Calu3 (cell line): ENCODE measurements at regions not wholly inside any gene's neighbourhood (a gene's known extent, or its start where the extent isn't known, plus 50 kb on each side); places are given as distances from the start of the nearest gene placed in this dataset.
A peak's percentile ranks its signal among the peaks of the same experiment; 100 is the strongest.

ENCODE experiments used
- BruUV-seq: library from RNA; stranded (reverse); fragments of 400-500 nt; replicated peaks from 2 replicates; lab custom pipeline; 2021; lab: Mats Ljungman, UMichigan
- CTCF ChIA-PET: fragments of 300-600 bp; sonication (Branson Sonifier 250); formaldehyde crosslinking; loops from one replicate; lab custom pipeline; 2022; ENCODE audit warnings: antibody characterized with exemption; lab: Charles Lee
- DNase-seq: peaks from one replicate; pipeline ENCODE4 v3.0.0; 2022
- H3K27ac Mint-ChIP-seq: one replicate; pipeline ENCODE4 v1.8.0; 2022; ENCODE audit warnings: mixed read lengths; ENCODE audit not compliant: unreplicated experiment
- H3K27me3 Mint-ChIP-seq: one replicate; pipeline ENCODE4 v1.8.0; 2022; ENCODE audit warnings: mixed read lengths; ENCODE audit not compliant: unreplicated experiment
- H3K36me3 Mint-ChIP-seq: one replicate; pipeline ENCODE4 v1.8.0; 2022; ENCODE audit warnings: mild to moderate bottlenecking, moderate library complexity, mixed read lengths; ENCODE audit not compliant: insufficient read depth, unreplicated experiment
- H3K4me1 Mint-ChIP-seq: one replicate; pipeline ENCODE4 v1.8.0; 2022; ENCODE audit warnings: mild to moderate bottlenecking, low read depth, mixed read lengths; ENCODE audit not compliant: unreplicated experiment
- H3K4me3 Mint-ChIP-seq: one replicate; pipeline ENCODE4 v1.8.0; 2022; ENCODE audit warnings: mild to moderate bottlenecking, low read depth, moderate library complexity, mixed read lengths; ENCODE audit not compliant: unreplicated experiment
- H3K9me3 Mint-ChIP-seq: one replicate; pipeline ENCODE4 v1.8.0; 2022; ENCODE audit warnings: low read depth, mixed read lengths; ENCODE audit not compliant: unreplicated experiment
- intact Hi-C: fragments of 100-400 bp; cut with micrococcal nuclease; formaldehyde crosslinking; loops from one replicate; pipeline ENCODE4 v1.10.0; 2022; ENCODE audit not compliant: unreplicated experiment
- TF ChIP-seq, protein P1 (sequence below): fragments of 200-600 bp; IDR thresholded peaks from one replicate; pipeline ENCODE4 v1.8.0; 2022; ENCODE audit warnings: antibody characterized with exemption; ENCODE audit not compliant: unreplicated experiment

- intact Hi-C loops: no loop called here
- CTCF ChIA-PET: interaction anchor here (0.6 kb wide), 1 partner anchor 1920 kb away, joined by 3 read pairs; no protein-coding TSS in a partner anchor
- H3K4me3 Mint-ChIP-seq: no peak overlapping the region
- BruUV-seq: no TSS peak
- DNase-seq: no peak
- TF ChIP-seq, protein P1, sequence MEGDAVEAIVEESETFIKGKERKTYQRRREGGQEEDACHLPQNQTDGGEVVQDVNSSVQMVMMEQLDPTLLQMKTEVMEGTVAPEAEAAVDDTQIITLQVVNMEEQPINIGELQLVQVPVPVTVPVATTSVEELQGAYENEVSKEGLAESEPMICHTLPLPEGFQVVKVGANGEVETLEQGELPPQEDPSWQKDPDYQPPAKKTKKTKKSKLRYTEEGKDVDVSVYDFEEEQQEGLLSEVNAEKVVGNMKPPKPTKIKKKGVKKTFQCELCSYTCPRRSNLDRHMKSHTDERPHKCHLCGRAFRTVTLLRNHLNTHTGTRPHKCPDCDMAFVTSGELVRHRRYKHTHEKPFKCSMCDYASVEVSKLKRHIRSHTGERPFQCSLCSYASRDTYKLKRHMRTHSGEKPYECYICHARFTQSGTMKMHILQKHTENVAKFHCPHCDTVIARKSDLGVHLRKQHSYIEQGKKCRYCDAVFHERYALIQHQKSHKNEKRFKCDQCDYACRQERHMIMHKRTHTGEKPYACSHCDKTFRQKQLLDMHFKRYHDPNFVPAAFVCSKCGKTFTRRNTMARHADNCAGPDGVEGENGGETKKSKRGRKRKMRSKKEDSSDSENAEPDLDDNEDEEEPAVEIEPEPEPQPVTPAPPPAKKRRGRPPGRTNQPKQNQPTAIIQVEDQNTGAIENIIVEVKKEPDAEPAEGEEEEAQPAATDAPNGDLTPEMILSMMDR: no peak
- no peaks in the 10 kb centered on the region for H3K36me3 Mint-ChIP-seq
- H3K4me1 Mint-ChIP-seq: peaks cover 22% of the 10 kb centered on the region
- H3K9me3 Mint-ChIP-seq: no peaks in the 10 kb centered on the region
- H3K27me3 Mint-ChIP-seq: no peaks in the 10 kb centered on the region
- no peak overlapping the region for H3K27ac Mint-ChIP-seq
Measured at GRCh38 chr6:139544701-139545057, 170.2 kb upstream of the CITED2 start.

DNA sequence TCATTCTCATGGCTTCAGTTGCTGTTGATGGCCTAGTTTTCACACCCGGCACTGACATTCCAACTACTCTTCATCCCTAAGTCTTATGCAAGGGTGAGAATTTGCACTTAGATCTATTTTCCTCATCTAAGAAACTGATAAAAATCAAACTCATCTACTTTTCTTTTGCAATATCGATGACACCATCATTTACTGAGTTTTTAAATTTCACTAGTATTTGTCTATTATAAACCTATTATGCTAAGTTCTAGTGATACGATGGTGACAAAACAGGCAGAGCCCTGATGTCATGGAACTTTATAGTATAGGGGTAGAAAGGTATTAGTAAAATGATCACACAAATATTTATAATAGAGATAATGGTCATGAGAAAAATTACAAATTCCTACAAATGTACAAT lies 167.9 kb upstream of the CITED2 start:
- BruUV-seq: no TSS peak
- Mint-ChIP-seq H3K27ac (no peak overlapping the region), H3K4me3 (no peak overlapping the region), H3K9me3 (no peaks in the 10 kb centered on the region), H3K36me3 (no peaks in the 10 kb centered on the region), H3K27me3 (no peaks in the 10 kb centered on the region), H3K4me1 (peaks cover 27% of the 10 kb centered on the region)
- intact Hi-C loops: no loop called here
- TF ChIP-seq, protein P1: no peak
- CTCF ChIA-PET: no interaction called here
- no peak for DNase-seq

DNA sequence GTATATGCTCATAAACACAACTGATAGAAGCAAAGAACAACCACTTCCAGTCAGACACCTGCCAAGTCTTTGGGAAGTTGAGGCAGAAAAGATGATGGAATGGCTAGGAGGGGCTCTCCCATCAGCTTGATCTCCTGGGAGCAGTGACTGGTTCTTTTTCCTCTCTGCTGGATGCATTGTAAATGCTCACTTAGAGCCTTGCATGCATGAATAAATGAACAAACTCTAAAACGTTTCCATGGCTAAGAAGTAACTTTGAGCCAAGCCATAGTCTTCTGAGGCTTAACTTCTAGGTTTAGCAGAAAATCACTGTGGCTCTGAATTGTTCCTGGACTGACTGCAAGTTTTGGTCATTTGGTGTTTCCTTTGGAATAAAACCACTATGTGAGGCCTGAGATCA lies 166.4 kb upstream of the CITED2 start:
- Mint-ChIP-seq H3K4me3 (no peak overlapping the region), H3K27me3 (no peaks in the 10 kb centered on the region), H3K27ac (no peak overlapping the region), H3K4me1 (peaks cover 26% of the 10 kb centered on the region), H3K9me3 (no peaks in the 10 kb centered on the region), H3K36me3 (no peaks in the 10 kb centered on the region)
- BruUV-seq: no TSS peak
- intact Hi-C loops: no loop called here
- no peak for DNase-seq
- CTCF ChIA-PET: no interaction called here
- TF ChIP-seq, protein P1: no peak

DNA sequence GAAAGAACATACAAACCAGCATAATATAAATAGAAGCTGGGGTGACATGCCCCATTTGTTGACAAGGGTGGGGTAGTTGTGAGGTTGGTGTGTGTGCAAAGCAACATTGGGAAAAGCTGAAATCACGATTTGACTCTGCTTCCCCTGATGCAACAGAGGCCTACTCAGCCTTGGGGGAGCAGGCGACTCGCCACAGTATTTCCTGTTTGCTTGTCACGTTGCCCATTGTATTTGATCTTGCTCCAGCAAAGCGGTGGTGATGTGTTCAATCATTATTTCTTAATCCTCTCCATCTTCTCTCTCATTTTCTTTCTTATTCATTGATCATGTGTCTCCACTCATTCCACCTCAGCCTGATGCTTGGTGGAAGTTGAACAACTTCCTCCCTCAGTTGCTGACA lies 165.8 kb upstream of the CITED2 start:
- Mint-ChIP-seq H3K4me1 (peaks cover 20% of the 10 kb centered on the region), H3K27me3 (no peaks in the 10 kb centered on the region), H3K4me3 (no peak overlapping the region), H3K9me3 (no peaks in the 10 kb centered on the region), H3K36me3 (no peaks in the 10 kb centered on the region), H3K27ac (no peak overlapping the region)
- BruUV-seq: no TSS peak
- TF ChIP-seq, protein P1: no peak
- intact Hi-C loops: no loop called here
- DNase-seq: peak; percentile 8
- CTCF ChIA-PET: interaction anchor here (0.9 to 1.1 kb wide), 2 partner anchors 9 to 10 kb away, joined by 3 to 6 read pairs; no protein-coding TSS in a partner anchor
